CD14-positive monocyte (primary cell): ENCODE measurements at regions not wholly inside any gene's neighbourhood (a gene's known extent, or its start where the extent isn't known, plus 50 kb on each side); places are given as distances from the start of the nearest gene placed in this dataset.
"Not testable (repeated sequence)": the region's sequence is repeated elsewhere in the genome, so short reads cannot be mapped to it uniquely, and the experiment has no call there.

ENCODE experiments used
- DNase-seq, 3 donors: peaks; one replicate each; pipeline ENCODE4 v3.0.0-alpha.2; 2011 to 2022
- H2AFZ ChIP-seq: 2 replicates; pipeline ENCODE4 v1.6.0; 2012; ENCODE audit warnings: mild to moderate bottlenecking, low read depth, low read length, inconsistent platforms; ENCODE audit not compliant: insufficient read depth, poor library complexity, severe bottlenecking
- H3K27ac ChIP-seq, 2 donors: 1 replicate in 1 of 2; 2 replicates in 1 of 2; pipeline ENCODE4 v1.5.1; 2012 to 2013; ENCODE audit warnings: low read length in 2 of 2, control low read depth in 1 of 2, inconsistent platforms in 1 of 2, low read depth in 1 of 2, mild to moderate bottlenecking in 1 of 2
- H3K27me3 ChIP-seq, 2 donors: one replicate each; pipeline versions ENCODE4 v1.6.0 to v1.6.1; 2011 to 2013; ENCODE audit warnings: low read length in 2 of 2; ENCODE audit not compliant: control insufficient read depth in 2 of 2, insufficient read depth in 2 of 2
- H3K36me3 ChIP-seq, 2 donors: replicated peaks in 1 of 2; 1 replicate in 1 of 2; 2 replicates in 1 of 2; pipeline versions ENCODE4 v1.5.1 to v1.6.1; 2012 to 2013; ENCODE audit warnings: low read length in 2 of 2, control low read depth in 1 of 2, inconsistent platforms in 1 of 2, mild to moderate bottlenecking in 1 of 2; ENCODE audit not compliant: insufficient read depth in 2 of 2, control insufficient read depth in 1 of 2
- H3K4me1 ChIP-seq, 2 donors: 1 replicate in 1 of 2; 2 replicates in 1 of 2; pipeline versions ENCODE4 v1.5.1 to v1.6.1; 2012 to 2013; ENCODE audit warnings: low read length in 2 of 2, control low read depth in 1 of 2, inconsistent platforms in 1 of 2, mild to moderate bottlenecking in 1 of 2, moderate library complexity in 1 of 2; ENCODE audit not compliant: insufficient read depth in 2 of 2, control insufficient read depth in 1 of 2
- H3K4me2 ChIP-seq: replicated peaks from 2 replicates; pipeline ENCODE3; 2012; ENCODE audit warnings: low read length, moderate library complexity, mild to moderate bottlenecking; ENCODE audit not compliant: poor library complexity, severe bottlenecking; ENCODE audit errors: extremely low read depth
- H3K4me3 ChIP-seq, 3 experiments: fragments of 200-600 bp in 1 of 3; sonication (generic) in 1 of 3; replicated peaks in 1 of 3; 1 replicate in 2 of 3; 2 replicates in 1 of 3; pipeline ENCODE4 v1.5.1; 2011 to 2013; ENCODE audit warnings: low read length in 3 of 3, mild to moderate bottlenecking in 3 of 3, control low read depth in 2 of 3, low read depth in 2 of 3, inconsistent platforms in 1 of 3, moderate library complexity in 1 of 3
- H3K79me2 ChIP-seq: 2 replicates; pipeline ENCODE4 v1.6.0; 2012; ENCODE audit warnings: mild to moderate bottlenecking, control low read depth, inconsistent platforms, low read length, moderate library complexity; ENCODE audit not compliant: insufficient read depth
- H3K9ac ChIP-seq: 2 replicates; pipeline ENCODE4 v1.6.0; 2017; ENCODE audit warnings: low read length, mild to moderate bottlenecking; ENCODE audit not compliant: insufficient read depth, poor library complexity, severe bottlenecking
- H3K9me3 ChIP-seq, 2 donors: replicated peaks in 1 of 2; 1 replicate in 1 of 2; 2 replicates in 1 of 2; pipeline versions ENCODE4 v1.5.1 to v1.6.1; 2012 to 2013; ENCODE audit warnings: low read length in 2 of 2, control low read depth in 1 of 2; ENCODE audit not compliant: control insufficient read depth in 1 of 2, insufficient read depth in 1 of 2
- H4K20me1 ChIP-seq: 2 replicates; pipeline ENCODE4 v1.6.0; 2012; ENCODE audit warnings: mild to moderate bottlenecking, low read length, control low read depth, moderate library complexity; ENCODE audit not compliant: insufficient read depth
- H3K27ac Mint-ChIP-seq, 7 donors: one replicate each; pipeline ENCODE4 v1.8.0; 2020; ENCODE audit warnings: mild to moderate bottlenecking in 7 of 7, mixed read lengths in 7 of 7, moderate library complexity in 6 of 7, inconsistent platforms in 2 of 7
- H3K27me3 Mint-ChIP-seq, 3 donors: one replicate each; pipeline ENCODE4 v1.8.0; 2021 to 2022; ENCODE audit warnings: low read depth in 3 of 3, mild to moderate bottlenecking in 3 of 3, mixed read lengths in 3 of 3, moderate library complexity in 3 of 3, inconsistent platforms in 1 of 3
- H3K36me3 Mint-ChIP-seq, 2 donors: one replicate each; pipeline ENCODE4 v1.8.0; 2020; ENCODE audit warnings: mixed read lengths in 2 of 2, inconsistent platforms in 1 of 2, mild to moderate bottlenecking in 1 of 2
- H3K4me1 Mint-ChIP-seq: one replicate; pipeline ENCODE4 v1.8.0; 2020; ENCODE audit warnings: mild to moderate bottlenecking, mixed read lengths
- H3K4me3 Mint-ChIP-seq, 2 donors: one replicate each; pipeline ENCODE4 v1.8.0; 2020; ENCODE audit warnings: mild to moderate bottlenecking in 2 of 2, mixed read lengths in 2 of 2, moderate library complexity in 1 of 2
- H3K9me3 Mint-ChIP-seq, 7 donors: one replicate each; pipeline ENCODE4 v1.8.0; 2020 to 2022; ENCODE audit warnings: mixed read lengths in 7 of 7, mild to moderate bottlenecking in 6 of 7, moderate library complexity in 6 of 7, inconsistent platforms in 2 of 7
- CTCF ChIP-seq: fragments of 200-600 bp; IDR thresholded peaks from one replicate; pipeline ENCODE4 v1.8.0; 2022; ENCODE audit warnings: antibody characterized with exemption, mild to moderate bottlenecking
- WGBS: methylation state at CpG from one replicate; pipeline ENCODE4 v1.1.5; 2013; ENCODE audit warnings: missing lambda C conversion rate; ENCODE audit not compliant: insufficient coverage; 5-methylcytosine and 5-hydroxymethylcytosine counted together
- intact Hi-C, 2 donors: fragments of 100-400 bp; cut with micrococcal nuclease; formaldehyde crosslinking; loops; one replicate each; pipeline versions ENCODE4 v1.15.0 to v1.15.1; 2023

- Histone ChIP-seq H3K27me3 (no peaks in the 10 kb centered on the region), H4K20me1 (no peaks in the 10 kb centered on the region), H2AFZ (no peak overlapping the region), H3K9ac (no peak overlapping the region), H3K79me2 (no peaks in the 10 kb centered on the region), H3K4me2 (no peak overlapping the region), H3K27ac (no peak overlapping the region), H3K9me3 (no peaks in the 10 kb centered on the region), H3K4me3 (no peak overlapping the region), H3K36me3 (no peaks in the 10 kb centered on the region), H3K4me1 (no peaks in the 10 kb centered on the region)
- Mint-ChIP-seq H3K4me1 (no peaks in the 10 kb centered on the region), H3K27me3 (peaks cover 0 to 3% (median 0%) of the 10 kb centered on the region in 3 donors), H3K9me3 (peaks cover 0 to 3% (median 0%) of the 10 kb centered on the region in 7 donors), H3K4me3 (no peak overlapping the region), H3K36me3 (no peaks in the 10 kb centered on the region), H3K27ac (no peak overlapping the region)
- intact Hi-C loops, result no loop called here
- no peak for DNase-seq
- TF ChIP-seq CTCF, result no peak
- WGBS, result no CpG with 5 or more reads among the region's 2 CpGs
Observed at GRCh38 chr1:184181044-184181443, 129.5 kb downstream of the TSEN15 start.

GRCh38 chr1:184183919-184184318 lies 132.4 kb downstream of the TSEN15 start:
- H3K27me3 Mint-ChIP-seq, result peaks cover 0 to 3% (median 0%) of the 10 kb centered on the region in 3 donors
- H3K4me3 Mint-ChIP-seq, result no peak overlapping the region

GRCh38 chr1:184184614-184185013 lies 133.1 kb downstream of the TSEN15 start:
- DNase-seq, H4K20me1 ChIP-seq, H3K9me3 ChIP-seq, H3K27ac Mint-ChIP-seq, H3K9me3 Mint-ChIP-seq, H3K27me3 Mint-ChIP-seq, H3K27me3 ChIP-seq, H3K27ac ChIP-seq, intact Hi-C loops, H3K4me1 Mint-ChIP-seq, H3K36me3 Mint-ChIP-seq, H3K36me3 ChIP-seq, H3K4me1 ChIP-seq, H2AFZ ChIP-seq, H3K4me2 ChIP-seq, H3K79me2 ChIP-seq, H3K4me3 ChIP-seq, H3K9ac ChIP-seq, H3K4me3 Mint-ChIP-seq: not testable (repeated sequence)
- no CpG with 5 or more reads among the region's 3 CpGs for WGBS

More at GRCh38 chr1:184183919-184184318, 132.4 kb downstream of the TSEN15 start:
- Histone ChIP-seq H3K9ac (no peak overlapping the region), H3K9me3 (no peaks in the 10 kb centered on the region), H3K4me1 (no peaks in the 10 kb centered on the region), H2AFZ (no peak overlapping the region), H3K27ac (no peak overlapping the region), H3K27me3 (no peaks in the 10 kb centered on the region), H3K36me3 (no peaks in the 10 kb centered on the region), H3K4me2 (no peak overlapping the region), H3K4me3 (no peak overlapping the region), H3K79me2 (no peaks in the 10 kb centered on the region), H4K20me1 (no peaks in the 10 kb centered on the region)
- Mint-ChIP-seq H3K27ac (no peak overlapping the region), H3K36me3 (no peaks in the 10 kb centered on the region), H3K9me3 (peaks cover 0 to 3% (median 2%) of the 10 kb centered on the region in 7 donors), H3K4me1 (peaks cover 3% of the 10 kb centered on the region)
- WGBS, result no CpG with 5 or more reads among the region's 3 CpGs
- no peak for TF ChIP-seq CTCF
- DNase-seq, result no peak
- intact Hi-C loops, result no loop called here
